ENCODE measurements at regions not wholly inside any gene's neighbourhood (a gene's known extent, or its start where the extent isn't known, plus 50 kb on each side); places are given as distances from the start of the nearest gene placed in this dataset.

DNA sequence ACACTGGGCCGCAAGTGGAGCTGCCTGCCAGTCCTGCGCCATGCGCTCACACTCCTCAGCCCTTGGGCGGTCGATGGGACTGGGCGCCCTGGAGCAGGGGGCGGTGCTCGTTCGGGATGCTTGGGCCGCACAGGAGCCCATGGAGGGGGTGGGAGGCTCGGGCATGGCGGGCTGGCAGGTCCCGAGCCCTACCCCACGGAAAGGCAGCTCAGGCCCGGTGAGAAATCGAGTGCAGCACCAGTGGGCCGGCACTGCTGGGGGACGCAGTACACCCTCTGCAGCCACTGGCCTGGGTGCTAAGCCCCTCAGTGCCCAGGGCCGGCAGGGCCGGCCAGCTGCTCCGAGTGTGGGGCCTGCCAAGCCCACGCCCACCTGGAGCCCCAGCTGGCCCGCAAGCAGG, 328.7 kb upstream of the LRRC4C start:
- Histone ChIP-seq H3K36me3 (no peaks in the 10 kb centered on the region), H3K9me3 (no peaks in the 10 kb centered on the region), H3K27me3 (no peaks in the 10 kb centered on the region), H3K4me3 (no peak overlapping the region), H3K27ac (no peak overlapping the region), H3K4me1 (no peaks in the 10 kb centered on the region)
- no peak for DNase-seq
- no peak for TF ChIP-seq POLR2A (IDR thresholded peaks at IDR 0.05)
- TF ChIP-seq, protein P1, sequence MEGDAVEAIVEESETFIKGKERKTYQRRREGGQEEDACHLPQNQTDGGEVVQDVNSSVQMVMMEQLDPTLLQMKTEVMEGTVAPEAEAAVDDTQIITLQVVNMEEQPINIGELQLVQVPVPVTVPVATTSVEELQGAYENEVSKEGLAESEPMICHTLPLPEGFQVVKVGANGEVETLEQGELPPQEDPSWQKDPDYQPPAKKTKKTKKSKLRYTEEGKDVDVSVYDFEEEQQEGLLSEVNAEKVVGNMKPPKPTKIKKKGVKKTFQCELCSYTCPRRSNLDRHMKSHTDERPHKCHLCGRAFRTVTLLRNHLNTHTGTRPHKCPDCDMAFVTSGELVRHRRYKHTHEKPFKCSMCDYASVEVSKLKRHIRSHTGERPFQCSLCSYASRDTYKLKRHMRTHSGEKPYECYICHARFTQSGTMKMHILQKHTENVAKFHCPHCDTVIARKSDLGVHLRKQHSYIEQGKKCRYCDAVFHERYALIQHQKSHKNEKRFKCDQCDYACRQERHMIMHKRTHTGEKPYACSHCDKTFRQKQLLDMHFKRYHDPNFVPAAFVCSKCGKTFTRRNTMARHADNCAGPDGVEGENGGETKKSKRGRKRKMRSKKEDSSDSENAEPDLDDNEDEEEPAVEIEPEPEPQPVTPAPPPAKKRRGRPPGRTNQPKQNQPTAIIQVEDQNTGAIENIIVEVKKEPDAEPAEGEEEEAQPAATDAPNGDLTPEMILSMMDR (IDR thresholded peaks at IDR 0.05) = no peak
- intact Hi-C loops (cut with DNase I; ENCODE audit: low total_unique reads) = no loop called here

DNA sequence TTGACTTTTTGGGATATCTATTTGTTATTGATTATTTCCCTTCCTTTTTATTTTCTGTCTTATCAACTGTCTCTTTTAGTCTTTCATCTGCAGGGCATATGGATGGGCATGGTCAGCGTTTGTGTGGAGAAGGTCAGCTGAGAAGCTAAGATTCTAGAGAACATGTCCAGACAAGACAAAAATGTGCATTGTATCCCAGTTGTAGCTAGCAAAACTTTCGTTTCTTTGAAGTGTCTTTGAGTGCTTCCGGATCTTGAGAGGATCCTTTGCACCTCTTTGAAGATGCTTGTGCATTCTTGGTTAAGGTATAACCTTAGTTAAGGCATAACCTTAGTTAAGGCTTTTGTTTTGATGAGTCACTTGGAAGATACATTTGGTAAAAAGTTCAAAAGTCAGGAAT, 329.9 kb upstream of the LRRC4C start:
- TF ChIP-seq, protein P1 (IDR thresholded peaks at IDR 0.05) = no peak
- TF ChIP-seq POLR2A (IDR thresholded peaks at IDR 0.05) = no peak
- no peak overlapping the region for H3K27ac ChIP-seq
- H3K4me1 ChIP-seq = no peaks in the 10 kb centered on the region
- no peak overlapping the region for H3K4me3 ChIP-seq
- H3K27me3 ChIP-seq = no peaks in the 10 kb centered on the region
- no peaks in the 10 kb centered on the region for H3K36me3 ChIP-seq
- no peak for DNase-seq
- intact Hi-C loops (cut with DNase I; ENCODE audit: low total_unique reads) = no loop called here
- no peaks in the 10 kb centered on the region for H3K9me3 ChIP-seq

DNA sequence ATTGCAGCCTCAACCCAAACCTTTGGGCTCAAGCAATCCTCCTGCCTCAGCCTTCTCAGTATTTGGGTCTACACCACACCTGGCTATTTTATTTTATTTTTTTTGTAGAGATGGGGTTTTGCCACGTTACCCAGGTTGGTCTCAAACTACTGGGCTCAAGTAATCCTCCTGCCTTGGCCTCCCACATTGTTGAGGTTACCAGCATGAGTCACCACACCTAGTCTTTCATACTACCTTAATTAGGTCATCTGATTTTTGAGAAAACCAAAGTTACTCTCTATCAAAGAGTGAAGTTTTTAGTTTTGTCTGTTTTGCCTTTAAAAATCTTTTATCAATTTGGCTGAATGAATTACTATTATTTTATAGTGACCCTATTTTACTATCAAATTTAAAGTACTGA, 335.6 kb upstream of the LRRC4C start:
- no peak for TF ChIP-seq POLR2A (IDR thresholded peaks at IDR 0.05)
- TF ChIP-seq, protein P1 (IDR thresholded peaks at IDR 0.05) = no peak
- Histone ChIP-seq H3K36me3 (no peaks in the 10 kb centered on the region), H3K4me1 (no peaks in the 10 kb centered on the region), H3K9me3 (no peaks in the 10 kb centered on the region), H3K27me3 (no peaks in the 10 kb centered on the region), H3K4me3 (no peak overlapping the region), H3K27ac (no peak overlapping the region)
- no peak for DNase-seq
- intact Hi-C loops (cut with DNase I; ENCODE audit: low total_unique reads) = no loop called here

DNA sequence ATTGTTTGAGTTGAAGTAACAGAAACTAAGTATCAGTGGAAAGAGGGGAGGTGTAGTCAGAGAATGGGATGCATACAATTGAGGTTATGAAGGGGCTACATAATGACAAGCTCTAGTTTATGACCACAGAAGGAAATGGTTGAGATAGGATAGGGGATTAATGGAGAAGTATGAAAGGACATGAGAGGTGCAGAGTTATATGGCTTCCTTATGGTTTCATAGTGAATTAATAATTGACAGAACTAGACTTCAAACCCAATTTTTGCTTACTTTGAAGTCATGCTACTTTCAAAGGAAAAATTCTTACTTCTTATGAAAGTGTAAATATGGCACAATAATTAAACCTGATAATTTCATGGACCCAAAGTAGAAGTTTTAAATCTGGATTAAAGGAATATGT, 340.3 kb upstream of the LRRC4C start:
- Histone ChIP-seq H3K27me3 (no peaks in the 10 kb centered on the region), H3K27ac (no peak overlapping the region), H3K4me3 (no peak overlapping the region), H3K36me3 (no peaks in the 10 kb centered on the region), H3K9me3 (no peaks in the 10 kb centered on the region), H3K4me1 (no peaks in the 10 kb centered on the region)
- TF ChIP-seq POLR2A (IDR thresholded peaks at IDR 0.05) = no peak
- TF ChIP-seq, protein P1 (IDR thresholded peaks at IDR 0.05) = no peak
- DNase-seq = no peak
- intact Hi-C loops (cut with DNase I; ENCODE audit: low total_unique reads) = no loop called here

DNA sequence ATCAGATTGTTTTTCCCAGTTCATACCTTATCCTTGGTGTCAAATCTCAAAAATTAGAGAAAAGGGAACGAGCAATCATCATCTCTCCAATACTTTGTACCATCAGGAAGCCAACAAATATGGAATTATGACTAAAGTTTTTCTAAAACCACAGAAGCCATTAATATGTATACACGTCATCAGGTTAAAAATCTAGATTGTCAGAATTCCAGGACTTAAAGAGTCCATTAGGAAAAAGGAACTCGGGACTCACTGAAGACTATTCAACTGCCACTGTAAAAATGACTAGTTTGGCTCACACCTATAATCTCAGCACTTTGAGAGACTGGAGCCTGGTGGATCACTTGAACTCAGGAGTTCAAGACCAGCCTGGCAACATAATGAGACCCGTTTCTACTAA, 344.4 kb upstream of the LRRC4C start:
- H3K27ac ChIP-seq = no peak overlapping the region
- H3K4me1 ChIP-seq = no peaks in the 10 kb centered on the region
- no peak overlapping the region for H3K4me3 ChIP-seq
- no peak for TF ChIP-seq POLR2A (IDR thresholded peaks at IDR 0.05)
- TF ChIP-seq, protein P1 (IDR thresholded peaks at IDR 0.05) = no peak
- H3K36me3 ChIP-seq = no peaks in the 10 kb centered on the region
- intact Hi-C loops (cut with DNase I; ENCODE audit: low total_unique reads) = no loop called here
- no peaks in the 10 kb centered on the region for H3K27me3 ChIP-seq
- DNase-seq = no peak
- H3K9me3 ChIP-seq = no peaks in the 10 kb centered on the region

Measured in uterus (tissue), 3 donors.